ENCODE measurements at regions not wholly inside any gene's neighbourhood (a gene's known extent, or its start where the extent isn't known, plus 50 kb on each side); places are given as distances from the start of the nearest gene placed in this dataset.

DNA sequence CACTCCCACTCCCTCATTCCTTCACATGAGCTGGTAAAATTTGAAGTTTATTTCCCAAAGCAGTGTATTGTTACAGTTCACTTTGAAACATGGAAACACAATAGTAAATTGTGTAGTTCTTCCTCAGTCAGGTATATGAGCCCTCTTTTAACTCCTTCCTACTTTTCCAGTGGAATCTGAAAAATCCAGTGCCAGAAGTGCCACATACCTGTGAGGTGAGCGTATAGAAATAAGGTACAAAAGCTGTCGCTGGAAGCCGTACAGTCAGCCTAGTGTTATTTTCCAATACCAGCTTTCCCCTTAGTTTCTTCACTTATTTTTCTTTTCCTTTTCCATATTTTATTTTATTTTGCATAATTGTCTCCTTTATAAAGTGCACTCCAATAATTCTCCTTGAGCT lies 81.7 kb upstream of the CADM2 start:
- TF ChIP-seq, protein P1, sequence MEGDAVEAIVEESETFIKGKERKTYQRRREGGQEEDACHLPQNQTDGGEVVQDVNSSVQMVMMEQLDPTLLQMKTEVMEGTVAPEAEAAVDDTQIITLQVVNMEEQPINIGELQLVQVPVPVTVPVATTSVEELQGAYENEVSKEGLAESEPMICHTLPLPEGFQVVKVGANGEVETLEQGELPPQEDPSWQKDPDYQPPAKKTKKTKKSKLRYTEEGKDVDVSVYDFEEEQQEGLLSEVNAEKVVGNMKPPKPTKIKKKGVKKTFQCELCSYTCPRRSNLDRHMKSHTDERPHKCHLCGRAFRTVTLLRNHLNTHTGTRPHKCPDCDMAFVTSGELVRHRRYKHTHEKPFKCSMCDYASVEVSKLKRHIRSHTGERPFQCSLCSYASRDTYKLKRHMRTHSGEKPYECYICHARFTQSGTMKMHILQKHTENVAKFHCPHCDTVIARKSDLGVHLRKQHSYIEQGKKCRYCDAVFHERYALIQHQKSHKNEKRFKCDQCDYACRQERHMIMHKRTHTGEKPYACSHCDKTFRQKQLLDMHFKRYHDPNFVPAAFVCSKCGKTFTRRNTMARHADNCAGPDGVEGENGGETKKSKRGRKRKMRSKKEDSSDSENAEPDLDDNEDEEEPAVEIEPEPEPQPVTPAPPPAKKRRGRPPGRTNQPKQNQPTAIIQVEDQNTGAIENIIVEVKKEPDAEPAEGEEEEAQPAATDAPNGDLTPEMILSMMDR (IDR thresholded peaks at IDR 0.05), result no peak
- TF ChIP-seq EZH2 (IDR thresholded peaks at IDR 0.05), result no peak

Measured in neural progenitor cell (in vitro differentiated cells).